ENCODE measurements at regions not wholly inside any gene's neighbourhood (a gene's known extent, or its start where the extent isn't known, plus 50 kb on each side); places are given as distances from the start of the nearest gene placed in this dataset.

DNA sequence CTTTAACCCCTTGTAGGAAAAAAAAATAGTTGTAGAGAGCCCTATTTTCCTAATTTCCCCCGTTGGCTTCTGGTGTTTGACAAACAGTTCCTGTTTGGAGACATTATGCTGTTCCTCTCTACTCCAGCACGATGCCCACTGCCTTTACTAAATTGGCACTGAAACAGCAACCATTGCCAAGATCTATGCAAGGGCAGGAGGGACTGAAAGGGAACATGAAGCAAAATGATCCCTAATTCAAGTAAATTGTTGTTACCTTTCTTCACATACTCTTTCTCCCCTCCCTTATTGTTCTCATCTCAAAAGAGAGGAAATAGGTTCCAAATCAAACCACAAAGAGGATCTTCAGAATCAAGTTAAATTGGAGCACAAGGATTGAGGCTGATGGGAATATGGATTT is 764.1 kb upstream of the MMS22L start:
- Histone ChIP-seq H2AK5ac (ENCODE audit: low read depth, low read length) (no peak overlapping the region), H3K4me3 (ENCODE audit: extremely low read depth in 1 of 4, insufficient read depth in 2 of 4, low read depth in 3 of 4, low read length in 4 of 4) (no peak overlapping the region), H2BK12ac (ENCODE audit: low read depth, low read length) (0 out of 2 replicates have a peak overlapping the region, but pooled peaks have one; percentile 18), H3K27me3 (replicated peaks in 1 of 4; ENCODE audit: control insufficient read depth in 3 of 4, extremely low read depth in 1 of 4, insufficient read depth in 3 of 4, low read length in 3 of 4) (no peaks in the 10 kb centered on the region), H4K91ac (replicated peaks; ENCODE audit: insufficient read length, low read length) (peak overlapping the region; percentile 86), H3K14ac (ENCODE audit: insufficient read length) (no peak overlapping the region), H2BK120ac (replicated peaks; ENCODE audit: low read depth, low read length) (no peak overlapping the region), H4K8ac (ENCODE audit: extremely low read depth, insufficient read depth, low read length) (no peak overlapping the region), H2BK15ac (ENCODE audit: low read length) (no peak overlapping the region), H2BK5ac (ENCODE audit: low read depth, low read length) (peak overlapping the region; percentile 5; the same call in 1 of the 2 replicates), H3K4me2 (ENCODE audit: insufficient read depth in 1 of 2, low read depth in 2 of 2, low read length in 2 of 2) (no peak overlapping the region), H3K23me2 (ENCODE audit: low read depth, low read length) (no peaks in the 10 kb centered on the region), H3K36me3 (ENCODE audit: control insufficient read depth in 2 of 4, insufficient read depth in 4 of 4, low read length in 3 of 4) (no peaks in the 10 kb centered on the region), H4K20me1 (replicated peaks in 1 of 2; ENCODE audit: control insufficient read depth in 1 of 2, insufficient read depth in 2 of 2, low read length in 2 of 2) (no peaks in the 10 kb centered on the region), H3K56ac (replicated peaks; ENCODE audit: insufficient read length, low read depth, low read length) (no peak overlapping the region), H3K79me1 (ENCODE audit: low read depth, low read length) (no peaks in the 10 kb centered on the region), H2BK20ac (ENCODE audit: low read length) (peak overlapping the region; percentile 24; the same call in 1 of the 2 replicates), H4K5ac (ENCODE audit: insufficient read length, low read depth, low read length) (no peak overlapping the region), H3K4me1 (replicated peaks in 1 of 4; ENCODE audit: control insufficient read depth in 3 of 4, insufficient read depth in 4 of 4, low read length in 3 of 4) (peaks cover 0 to 29% (median 21%) of the 10 kb centered on the region in 4 experiments; a peak in 5 of 7 replicates), H3K79me2 (ENCODE audit: control insufficient read depth in 1 of 2, insufficient read depth in 2 of 2, low read length in 2 of 2) (no peaks in the 10 kb centered on the region), H3K18ac (ENCODE audit: extremely low read depth, low read length) (no peak overlapping the region), H3K4ac (replicated peaks; ENCODE audit: insufficient read length, low read depth, low read length) (peak overlapping the region; percentile 93), H3K9ac (replicated peaks in 1 of 4; ENCODE audit: extremely low read depth in 1 of 4, low read depth in 3 of 4, low read length in 3 of 4) (no peak overlapping the region), H2AFZ (ENCODE audit: low read length) (peak overlapping the region; percentile 56), H3K9me3 (ENCODE audit: insufficient read depth in 2 of 2, low read depth in 1 of 2, low read length in 1 of 2) (no peaks in the 10 kb centered on the region), H3K27ac (ENCODE audit: low read depth, low read length) (no peak overlapping the region), H3K23ac (ENCODE audit: insufficient read length) (no peak overlapping the region)
- DNase-seq (ENCODE audit: low read depth in 1 of 2, low spot score in 2 of 2) = no peak
- 88% methylated on average over 2 of the region's 2 CpGs; no CpG with 5 or more reads in 1 of the 2 experiments for WGBS, 2 experiments (ENCODE audit: extremely low coverage in 1 of 2, insufficient coverage in 1 of 2, insufficient read length in 1 of 2, insufficient replicate concordance in 2 of 2, low coverage in 1 of 2, low lambda C conversion rate in 2 of 2, missing lambda C conversion rate in 1 of 2)
- ChIA-PET CTCF (ENCODE audit: partially characterized antibody) (no interaction called here), POLR2A (ENCODE audit: partially characterized antibody) (no interaction called here)
- FAIRE-seq = no peak
- TF ChIP-seq SP2 (IDR thresholded peaks at IDR 0.05; ENCODE audit: low read length) = no peak
